ENCODE measurements at regions not wholly inside any gene's neighbourhood (a gene's known extent, or its start where the extent isn't known, plus 50 kb on each side); places are given as distances from the start of the nearest gene placed in this dataset.

DNA sequence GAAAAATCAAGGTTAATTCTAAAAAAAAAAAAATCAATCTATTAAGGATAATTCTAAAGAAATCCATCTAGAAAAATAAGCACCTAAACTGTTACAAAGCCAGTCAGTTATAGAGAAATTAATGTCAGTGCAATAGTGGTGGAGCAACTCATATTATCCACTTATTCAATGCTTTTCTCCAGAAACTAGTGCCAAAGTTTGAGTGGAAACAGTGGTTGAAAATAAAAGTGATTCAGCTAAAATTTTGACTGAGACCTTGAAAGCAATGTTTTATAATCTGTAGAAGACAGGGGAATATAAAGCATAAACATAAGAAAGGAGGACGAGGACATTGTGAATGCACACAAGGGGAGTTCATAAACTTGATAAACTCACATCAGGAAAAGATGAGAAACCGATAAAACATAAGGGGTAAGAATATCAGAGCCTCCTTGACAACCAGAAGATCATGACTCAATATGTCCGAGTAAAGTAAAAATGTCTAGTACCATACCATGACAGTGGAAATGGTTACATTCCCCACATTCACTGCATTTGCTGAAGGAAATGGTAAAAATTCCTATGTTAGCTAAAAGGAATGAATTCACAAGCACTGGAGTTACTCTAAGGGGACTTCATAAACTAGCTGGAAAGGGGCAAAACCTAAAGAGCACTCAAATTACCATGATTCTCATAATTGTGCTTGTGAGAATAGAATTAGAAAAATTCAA lies 58.7 kb upstream of the SLC5A12 start:
- TF ChIP-seq, protein P1, sequence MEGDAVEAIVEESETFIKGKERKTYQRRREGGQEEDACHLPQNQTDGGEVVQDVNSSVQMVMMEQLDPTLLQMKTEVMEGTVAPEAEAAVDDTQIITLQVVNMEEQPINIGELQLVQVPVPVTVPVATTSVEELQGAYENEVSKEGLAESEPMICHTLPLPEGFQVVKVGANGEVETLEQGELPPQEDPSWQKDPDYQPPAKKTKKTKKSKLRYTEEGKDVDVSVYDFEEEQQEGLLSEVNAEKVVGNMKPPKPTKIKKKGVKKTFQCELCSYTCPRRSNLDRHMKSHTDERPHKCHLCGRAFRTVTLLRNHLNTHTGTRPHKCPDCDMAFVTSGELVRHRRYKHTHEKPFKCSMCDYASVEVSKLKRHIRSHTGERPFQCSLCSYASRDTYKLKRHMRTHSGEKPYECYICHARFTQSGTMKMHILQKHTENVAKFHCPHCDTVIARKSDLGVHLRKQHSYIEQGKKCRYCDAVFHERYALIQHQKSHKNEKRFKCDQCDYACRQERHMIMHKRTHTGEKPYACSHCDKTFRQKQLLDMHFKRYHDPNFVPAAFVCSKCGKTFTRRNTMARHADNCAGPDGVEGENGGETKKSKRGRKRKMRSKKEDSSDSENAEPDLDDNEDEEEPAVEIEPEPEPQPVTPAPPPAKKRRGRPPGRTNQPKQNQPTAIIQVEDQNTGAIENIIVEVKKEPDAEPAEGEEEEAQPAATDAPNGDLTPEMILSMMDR (IDR thresholded peaks at IDR 0.05) = no peak
- TF ChIP-seq POLR2A (IDR thresholded peaks at IDR 0.05) = no peak

All from heart left ventricle (tissue), 13 donors.